ENCODE measurements at regions not wholly inside any gene's neighbourhood (a gene's known extent, or its start where the extent isn't known, plus 50 kb on each side); places are given as distances from the start of the nearest gene placed in this dataset.

DNA sequence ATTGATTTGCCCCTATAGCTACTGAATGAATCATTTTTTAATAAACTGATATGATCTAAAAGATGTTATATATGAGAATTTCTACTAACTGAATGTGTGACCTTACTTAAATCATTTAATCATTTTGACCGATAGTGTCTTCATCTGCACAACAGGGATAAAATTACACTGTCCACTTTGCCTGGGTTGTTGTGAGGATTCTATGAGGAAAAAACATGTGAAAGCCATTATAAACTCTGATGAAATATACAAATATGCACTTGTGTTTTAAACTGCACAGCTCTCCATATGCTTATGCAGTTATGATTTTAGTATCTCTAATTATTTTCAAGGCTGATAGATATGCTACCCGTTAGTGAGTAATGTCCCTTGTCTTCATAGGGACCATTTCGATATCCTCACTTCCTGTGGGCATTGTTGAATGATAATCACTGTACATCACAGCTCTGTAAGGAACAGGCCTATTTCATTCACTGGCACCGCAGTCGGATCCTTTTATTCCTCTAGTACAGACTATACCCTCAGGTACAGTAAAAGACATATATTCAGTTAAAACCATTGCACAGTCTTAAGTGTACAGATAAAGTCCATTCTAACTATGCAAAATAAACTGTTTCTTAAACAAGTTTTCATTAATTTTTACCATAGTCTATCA, 88.7 kb upstream of the RAP1B start:
- DNase-seq, result no peak
- Histone ChIP-seq H3K36me3 (no peaks in the 10 kb centered on the region), H3K27ac (peak overlapping the region in 2 of 4 donors; percentile 18 to 30), H3K4me3 (no peak overlapping the region), H3K9me3 (no peaks in the 10 kb centered on the region), H3K4me1 (no peaks in the 10 kb centered on the region), H3K27me3 (no peaks in the 10 kb centered on the region)
- TF ChIP-seq POLR2A (IDR thresholded peaks at IDR 0.05) (no peak), EP300 (IDR thresholded peaks at IDR 0.05) (no peak), POLR2AphosphoS5 (IDR thresholded peaks at IDR 0.05) (no peak), CTCF (IDR thresholded peaks at IDR 0.05) (no peak)
- intact Hi-C loops (cut with DNase I), result loop anchor here (10.0 kb wide), 1 partner anchor 83 kb away; no protein-coding TSS in a partner anchor
- WGBS, 2 donors, result 85 to 94% methylated on average over 5 of the region's 5 CpGs

- intact Hi-C loops (cut with DNase I), result loop anchor here (10.0 kb wide), 1 partner anchor 75 kb away; no protein-coding TSS in a partner anchor
- H3K27ac ChIP-seq, result no peak overlapping the region
- WGBS, 2 donors, result 87 to 90% methylated on average over 6 of the region's 6 CpGs
- H3K9me3 ChIP-seq, result peaks cover 0 to 4% (median 0%) of the 10 kb centered on the region in 4 donors
- DNase-seq, result no peak
- no peak overlapping the region for H3K4me3 ChIP-seq
- peaks cover 0 to 22% (median 5%) of the 10 kb centered on the region in 4 donors for H3K4me1 ChIP-seq
- no peaks in the 10 kb centered on the region for H3K36me3 ChIP-seq
- TF ChIP-seq EP300 (IDR thresholded peaks at IDR 0.05) (no peak), POLR2A (IDR thresholded peaks at IDR 0.05) (no peak), POLR2AphosphoS5 (IDR thresholded peaks at IDR 0.05) (no peak), CTCF (IDR thresholded peaks at IDR 0.05) (no peak)
- H3K27me3 ChIP-seq, result no peaks in the 10 kb centered on the region
Measured at GRCh38 chr12:68529466-68529865, 81.2 kb upstream of the RAP1B start.

DNA sequence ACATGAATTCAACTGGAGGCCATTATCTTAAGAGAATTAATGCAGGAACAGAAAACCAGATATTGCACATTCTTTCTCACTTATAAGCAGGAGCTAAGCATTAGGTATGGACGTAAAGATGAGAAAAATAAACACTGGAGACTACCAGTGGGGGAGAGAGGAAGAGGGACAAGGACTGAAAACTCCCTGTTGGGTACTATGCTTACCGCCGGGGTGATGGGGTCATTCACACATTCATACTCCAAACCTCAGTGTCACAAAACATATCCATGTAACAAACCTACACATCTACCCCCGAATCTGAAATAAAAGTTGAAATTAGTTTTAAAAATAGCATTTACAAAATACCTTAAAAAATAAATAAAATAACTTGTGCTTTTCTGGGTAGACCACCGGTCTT, 80.8 kb upstream of the RAP1B start:
- DNase-seq, result no peak
- Histone ChIP-seq H3K9me3 (peaks cover 0 to 4% (median 0%) of the 10 kb centered on the region in 4 donors), H3K27ac (no peak overlapping the region), H3K4me3 (no peak overlapping the region), H3K36me3 (no peaks in the 10 kb centered on the region), H3K4me1 (peaks cover 0 to 22% (median 5%) of the 10 kb centered on the region in 4 donors), H3K27me3 (no peaks in the 10 kb centered on the region)
- intact Hi-C loops (cut with DNase I), result loop anchor here (10.0 kb wide), 1 partner anchor 75 kb away; no protein-coding TSS in a partner anchor
- 94 to 96% methylated on average over 5 of the region's 5 CpGs for WGBS, 2 donors
- no peak for TF ChIP-seq POLR2AphosphoS5 (IDR thresholded peaks at IDR 0.05)
- no peak for TF ChIP-seq CTCF (IDR thresholded peaks at IDR 0.05)
- no peak for TF ChIP-seq POLR2A (IDR thresholded peaks at IDR 0.05)
- no peak for TF ChIP-seq EP300 (IDR thresholded peaks at IDR 0.05)

DNA sequence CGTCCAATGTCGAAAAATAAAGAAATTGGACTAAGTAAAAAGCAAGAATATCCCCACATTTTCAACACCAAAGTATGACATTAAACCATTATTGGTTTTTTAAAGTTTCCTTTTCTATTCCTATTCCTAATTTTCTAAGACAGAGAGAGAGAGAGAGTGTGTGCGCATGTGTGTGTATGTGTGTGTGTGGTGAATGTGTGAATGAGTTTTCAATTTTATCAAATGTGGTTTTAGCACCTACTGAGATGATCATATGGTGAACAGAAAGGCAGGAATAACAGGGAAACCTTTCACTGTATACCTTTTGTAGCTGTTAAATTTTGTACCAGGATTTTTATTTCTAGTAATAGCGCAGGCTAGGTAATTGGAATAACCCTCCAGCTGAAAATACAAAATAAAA, 80.4 kb upstream of the RAP1B start:
- intact Hi-C loops (cut with DNase I), result no loop called here
- 96 to 100% methylated on average over 4 of the region's 4 CpGs for WGBS, 2 donors

More for the DNA sequence above, 80.4 kb upstream of the RAP1B start:
- Histone ChIP-seq H3K9me3 (peaks cover 0 to 4% (median 0%) of the 10 kb centered on the region in 4 donors), H3K27me3 (no peaks in the 10 kb centered on the region), H3K4me1 (peaks cover 0 to 22% (median 5%) of the 10 kb centered on the region in 4 donors), H3K4me3 (no peak overlapping the region), H3K36me3 (no peaks in the 10 kb centered on the region), H3K27ac (peak overlapping the region in 2 of 4 donors; percentile 21 to 46)
- DNase-seq, result no peak
- TF ChIP-seq POLR2A (IDR thresholded peaks at IDR 0.05) (no peak), CTCF (IDR thresholded peaks at IDR 0.05) (no peak), EP300 (IDR thresholded peaks at IDR 0.05) (no peak), POLR2AphosphoS5 (IDR thresholded peaks at IDR 0.05) (no peak)
